Skeletal muscle tissue (tissue), 3 donors: ENCODE measurements at regions not wholly inside any gene's neighbourhood (a gene's known extent, or its start where the extent isn't known, plus 50 kb on each side); places are given as distances from the start of the nearest gene placed in this dataset.

Experiments
- H3K27ac ChIP-seq: one replicate; pipeline ENCODE4 v1.7.0; 2013; ENCODE audit warnings: mild to moderate bottlenecking, low read depth, low read length, inconsistent platforms
- H3K27me3 ChIP-seq, 3 donors: one replicate each; pipeline ENCODE4 v1.7.0; 2013; ENCODE audit warnings: low read length in 3 of 3; ENCODE audit not compliant: control insufficient read depth in 3 of 3, insufficient read depth in 3 of 3
- H3K36me3 ChIP-seq, 3 donors: one replicate each; pipeline ENCODE4 v1.7.0; 2013; ENCODE audit warnings: low read length in 3 of 3; ENCODE audit not compliant: control insufficient read depth in 3 of 3, insufficient read depth in 3 of 3
- H3K4me1 ChIP-seq, 3 donors: one replicate each; pipeline ENCODE4 v1.7.0; 2013; ENCODE audit warnings: low read length in 3 of 3, mild to moderate bottlenecking in 3 of 3; ENCODE audit not compliant: control insufficient read depth in 3 of 3, insufficient read depth in 3 of 3
- H3K4me3 ChIP-seq, 3 donors: one replicate each; pipeline ENCODE4 v1.7.0; 2013; ENCODE audit warnings: low read length in 3 of 3
- H3K9ac ChIP-seq, 3 donors: one replicate each; pipeline ENCODE4 v1.7.0; 2013; ENCODE audit warnings: low read length in 3 of 3, mild to moderate bottlenecking in 3 of 3, moderate library complexity in 2 of 3, low read depth in 1 of 3
- H3K9me3 ChIP-seq, 3 donors: one replicate each; pipeline ENCODE4 v1.7.0; 2013; ENCODE audit warnings: low read length in 3 of 3; ENCODE audit not compliant: control insufficient read depth in 3 of 3
- donor health status: Osteomylitis.

DNA sequence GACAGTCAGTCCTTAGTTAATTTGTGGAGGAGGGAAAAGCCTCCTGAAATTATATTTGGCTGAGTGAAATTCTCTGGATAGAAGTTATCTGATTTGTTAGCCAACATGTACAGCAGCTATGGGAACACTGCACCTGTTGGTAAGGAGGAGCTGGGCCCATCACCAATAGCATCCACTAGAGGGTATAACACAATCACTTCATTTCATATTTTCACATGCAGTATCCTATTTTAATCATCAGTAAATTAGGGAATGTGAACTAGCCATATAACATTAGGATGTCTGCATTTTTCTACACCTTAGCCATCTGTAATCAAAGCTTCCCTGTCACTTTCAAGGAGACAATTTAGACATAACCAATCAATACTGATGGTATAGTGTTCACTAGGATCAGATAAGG, 818.4 kb upstream of the CDH2 start:
- Histone ChIP-seq H3K27me3 (no peaks in the 10 kb centered on the region), H3K9ac (no peak overlapping the region), H3K27ac (no peak overlapping the region), H3K9me3 (no peaks in the 10 kb centered on the region), H3K4me3 (no peak overlapping the region), H3K4me1 (no peaks in the 10 kb centered on the region), H3K36me3 (no peaks in the 10 kb centered on the region)

DNA sequence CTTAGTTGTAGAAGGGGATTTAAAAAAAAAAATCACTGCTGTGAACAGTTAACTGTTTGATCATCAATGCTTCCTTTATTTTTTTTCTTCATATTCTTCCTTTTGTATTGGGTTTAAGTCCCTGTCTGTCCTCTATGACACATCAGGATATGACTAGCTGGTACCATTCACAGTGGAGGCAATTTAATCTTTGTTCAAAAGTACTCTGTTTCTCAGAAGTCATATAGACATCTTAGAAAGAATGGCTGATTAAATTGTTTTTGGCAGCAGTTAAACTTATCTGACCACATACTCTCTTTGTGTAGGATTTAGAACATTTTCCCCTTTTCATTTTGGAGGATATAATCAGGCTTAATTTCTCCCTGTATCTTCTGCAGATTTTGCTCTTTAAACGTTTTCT, 807.8 kb upstream of the CDH2 start:
- Histone ChIP-seq H3K9ac (no peak overlapping the region), H3K9me3 (no peaks in the 10 kb centered on the region), H3K27ac (no peak overlapping the region), H3K27me3 (no peaks in the 10 kb centered on the region), H3K4me3 (no peak overlapping the region), H3K4me1 (no peaks in the 10 kb centered on the region), H3K36me3 (no peaks in the 10 kb centered on the region)

DNA sequence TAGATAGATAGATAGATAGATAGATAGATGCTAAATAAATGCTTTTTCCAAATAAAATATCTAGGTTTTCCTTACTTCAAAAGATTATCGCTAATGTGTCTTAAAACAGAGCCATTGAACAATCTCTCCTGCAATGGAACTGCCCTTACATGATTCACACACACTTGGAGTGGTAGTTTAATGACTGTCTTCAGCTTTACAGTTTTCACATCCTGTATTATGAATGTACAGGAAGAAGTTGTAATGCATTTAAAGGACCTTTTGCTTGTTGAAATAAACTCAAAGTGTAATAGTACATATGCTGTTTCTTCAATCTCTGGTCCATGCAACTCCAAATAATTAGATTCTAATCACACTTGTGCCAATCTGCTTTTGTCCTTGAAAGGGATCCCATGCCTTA, 797.6 kb upstream of the CDH2 start:
- Histone ChIP-seq H3K27me3 (no peaks in the 10 kb centered on the region), H3K4me3 (no peak overlapping the region), H3K9me3 (no peaks in the 10 kb centered on the region), H3K9ac (no peak overlapping the region), H3K4me1 (no peaks in the 10 kb centered on the region), H3K36me3 (no peaks in the 10 kb centered on the region), H3K27ac (no peak overlapping the region)

DNA sequence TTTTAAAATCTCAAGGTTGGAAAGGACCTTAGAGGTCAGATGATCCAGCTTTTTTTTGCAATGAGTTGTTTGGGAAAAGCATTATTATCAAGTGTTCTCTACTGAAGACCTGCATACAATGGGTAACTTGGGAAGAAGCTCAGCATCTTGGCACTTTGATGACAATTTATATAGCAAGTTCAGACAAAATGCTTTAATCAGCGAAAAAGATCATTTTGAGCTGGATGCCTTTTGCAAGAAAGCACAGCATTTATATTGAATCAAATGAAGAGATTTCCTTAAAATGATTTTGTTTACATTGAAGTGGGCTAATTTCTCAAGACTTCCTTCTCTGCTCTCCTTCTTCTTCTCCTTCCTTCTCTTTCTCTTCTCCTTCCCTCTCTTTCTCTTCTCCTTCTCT, 796.4 kb upstream of the CDH2 start:
- Histone ChIP-seq H3K9me3 (no peaks in the 10 kb centered on the region), H3K27ac (no peak overlapping the region), H3K4me3 (no peak overlapping the region), H3K36me3 (no peaks in the 10 kb centered on the region), H3K27me3 (no peaks in the 10 kb centered on the region), H3K9ac (no peak overlapping the region), H3K4me1 (no peaks in the 10 kb centered on the region)

DNA sequence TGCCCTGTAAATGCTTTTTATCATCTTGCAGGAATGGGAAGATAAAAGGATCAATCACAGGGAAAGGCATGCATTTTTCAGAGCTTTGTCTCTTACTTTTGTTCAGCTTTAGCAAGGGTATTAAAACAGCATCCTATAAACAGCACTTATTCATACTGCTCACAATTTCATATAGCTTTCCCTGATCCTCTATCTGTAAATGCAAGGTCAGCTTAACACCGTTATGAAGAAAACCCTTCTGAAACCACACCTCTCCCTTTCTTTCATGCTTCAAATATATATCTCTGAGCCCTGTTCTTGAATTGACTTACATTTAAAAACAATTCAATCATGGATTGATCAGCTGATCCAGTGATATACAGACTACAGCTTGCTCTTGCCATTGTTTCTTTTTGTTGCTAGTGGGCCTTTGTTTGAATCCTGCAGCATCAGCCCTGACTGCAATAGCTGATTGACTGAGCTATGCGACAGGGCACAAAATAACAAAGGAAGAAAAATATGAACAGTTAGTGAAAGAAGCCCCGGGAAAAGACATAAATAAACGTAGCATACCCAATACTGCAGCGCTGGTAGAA, 795.5 kb upstream of the CDH2 start:
- H3K36me3 ChIP-seq, result no peaks in the 10 kb centered on the region
- H3K27ac ChIP-seq, result no peak overlapping the region
- H3K4me1 ChIP-seq, result no peaks in the 10 kb centered on the region
- H3K9ac ChIP-seq, result no peak overlapping the region
- H3K4me3 ChIP-seq, result no peak overlapping the region
- H3K9me3 ChIP-seq, result no peaks in the 10 kb centered on the region
- H3K27me3 ChIP-seq, result no peaks in the 10 kb centered on the region

DNA sequence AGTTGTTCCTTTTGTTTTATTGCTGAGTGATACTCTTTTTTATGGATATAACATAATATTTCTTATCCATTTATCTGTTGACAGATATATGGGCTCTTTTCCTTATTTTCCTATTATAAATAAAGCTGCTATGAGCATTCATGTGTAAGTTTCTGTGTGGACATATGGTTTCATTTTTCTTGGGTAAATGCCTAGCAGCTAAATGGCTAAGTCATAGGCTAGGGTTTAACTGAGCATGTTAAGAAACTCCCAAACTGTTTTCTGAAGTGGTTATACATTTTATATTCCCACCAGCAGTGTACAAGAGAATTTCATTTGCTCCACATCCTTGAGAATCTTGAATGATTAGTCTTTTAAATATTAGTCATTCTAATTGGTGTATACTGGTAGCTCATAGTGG, 786.6 kb upstream of the CDH2 start:
- H3K36me3 ChIP-seq, result no peaks in the 10 kb centered on the region
- H3K9me3 ChIP-seq, result no peaks in the 10 kb centered on the region
- no peaks in the 10 kb centered on the region for H3K27me3 ChIP-seq
- no peaks in the 10 kb centered on the region for H3K4me1 ChIP-seq
- H3K9ac ChIP-seq, result no peak overlapping the region
- H3K27ac ChIP-seq, result no peak overlapping the region
- H3K4me3 ChIP-seq, result no peak overlapping the region

DNA sequence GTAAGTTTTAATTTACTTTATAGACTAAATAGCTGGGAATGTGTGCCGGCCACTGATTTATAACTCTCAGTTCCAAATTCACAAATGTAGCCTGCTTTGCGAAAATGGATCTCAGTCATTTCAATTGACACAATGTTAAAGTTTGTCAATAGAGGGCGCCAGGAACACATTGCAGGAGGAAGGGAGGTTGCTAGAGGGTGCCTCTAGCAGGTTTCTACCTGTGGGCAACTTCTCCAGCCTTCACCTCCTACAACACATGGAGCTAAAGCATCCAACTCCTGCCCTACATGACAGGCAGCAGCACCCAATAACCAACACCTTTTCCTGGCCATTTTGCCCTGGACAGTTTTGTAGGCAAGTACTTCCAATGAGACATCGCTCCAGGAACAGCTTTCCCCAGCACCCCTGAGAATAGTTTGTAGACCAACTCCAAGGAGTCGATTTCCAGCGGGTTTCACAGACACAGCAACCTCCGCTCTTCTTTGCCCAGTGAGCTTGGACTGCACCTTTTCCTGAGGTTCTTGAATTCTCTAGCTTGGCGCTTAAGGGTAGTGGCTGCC, 784.8 kb upstream of the CDH2 start:
- Histone ChIP-seq H3K27ac (no peak overlapping the region), H3K9me3 (no peaks in the 10 kb centered on the region), H3K27me3 (no peaks in the 10 kb centered on the region), H3K36me3 (no peaks in the 10 kb centered on the region), H3K4me1 (no peaks in the 10 kb centered on the region), H3K9ac (no peak overlapping the region), H3K4me3 (no peak overlapping the region)

DNA sequence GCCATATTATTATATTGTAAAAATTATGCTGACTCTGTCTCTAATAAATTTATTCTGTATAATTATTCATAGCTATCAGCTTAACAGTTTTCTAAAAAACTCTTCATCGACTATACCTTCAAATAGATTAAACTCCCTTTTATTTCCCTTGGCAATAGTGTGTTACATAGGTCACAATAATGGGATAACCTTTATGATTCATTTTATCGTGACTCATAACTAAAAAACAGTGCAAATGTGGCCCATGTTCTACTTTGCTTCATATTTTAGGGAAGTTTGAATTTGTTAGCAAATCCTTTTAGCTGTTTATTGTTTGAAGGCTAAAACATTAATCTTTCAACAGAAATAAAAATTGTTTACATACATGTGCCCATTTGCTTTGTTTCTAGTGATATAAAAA, 783.2 kb upstream of the CDH2 start:
- no peak overlapping the region for H3K4me3 ChIP-seq
- H3K36me3 ChIP-seq, result no peaks in the 10 kb centered on the region
- no peaks in the 10 kb centered on the region for H3K27me3 ChIP-seq
- no peak overlapping the region for H3K27ac ChIP-seq
- H3K4me1 ChIP-seq, result no peaks in the 10 kb centered on the region
- H3K9me3 ChIP-seq, result no peaks in the 10 kb centered on the region
- H3K9ac ChIP-seq, result no peak overlapping the region

DNA sequence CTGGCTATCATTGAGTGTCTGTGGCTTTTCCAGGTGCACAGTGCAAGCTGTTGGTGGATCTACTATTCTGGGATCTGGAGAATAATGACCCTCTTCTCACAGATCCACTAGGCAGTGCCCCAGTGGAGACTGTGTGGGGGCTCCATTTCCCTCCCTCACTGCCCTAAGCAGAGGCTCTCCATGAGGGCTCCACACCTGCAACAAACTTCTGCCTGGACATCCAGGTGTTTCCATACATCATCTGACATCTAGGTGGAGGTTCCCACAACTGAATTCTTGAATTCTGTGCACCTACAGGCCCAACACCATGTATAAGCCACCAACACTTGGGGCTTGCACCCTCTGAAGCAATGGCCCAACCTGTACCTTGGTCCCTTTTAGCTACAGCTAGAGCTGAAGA, 775.4 kb upstream of the CDH2 start:
- no peaks in the 10 kb centered on the region for H3K4me1 ChIP-seq
- H3K9me3 ChIP-seq, result peaks cover 0 to 7% (median 3%) of the 10 kb centered on the region in 3 donors
- no peak overlapping the region for H3K4me3 ChIP-seq
- H3K27me3 ChIP-seq, result no peaks in the 10 kb centered on the region
- H3K36me3 ChIP-seq, result no peaks in the 10 kb centered on the region
- no peak overlapping the region for H3K27ac ChIP-seq
- no peak overlapping the region for H3K9ac ChIP-seq

DNA sequence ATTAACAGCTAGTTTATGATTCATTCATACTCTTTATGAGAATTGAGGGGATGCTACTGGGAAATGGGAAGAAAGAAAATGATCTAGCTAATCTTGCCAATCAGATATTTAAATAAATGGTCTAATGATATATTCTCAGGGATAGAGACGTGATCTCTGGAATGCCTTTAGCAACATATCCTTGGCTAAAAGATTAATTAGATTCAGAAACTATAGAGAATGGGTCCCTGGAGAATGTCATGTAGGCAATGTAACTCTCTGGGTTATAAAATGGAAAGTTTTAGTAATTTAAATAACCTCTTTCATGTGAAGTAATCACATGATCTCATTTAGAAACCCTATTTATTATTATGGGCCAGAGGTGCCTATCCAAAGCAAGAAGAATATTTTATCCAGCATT, 771.0 kb upstream of the CDH2 start:
- Histone ChIP-seq H3K27me3 (no peaks in the 10 kb centered on the region), H3K4me1 (no peaks in the 10 kb centered on the region), H3K27ac (no peak overlapping the region), H3K9me3 (peaks cover 0 to 7% (median 3%) of the 10 kb centered on the region in 3 donors), H3K4me3 (no peak overlapping the region), H3K36me3 (no peaks in the 10 kb centered on the region), H3K9ac (no peak overlapping the region)
